HCT116 (cell line): ENCODE measurements at regions not wholly inside any gene's neighbourhood (a gene's known extent, or its start where the extent isn't known, plus 50 kb on each side); places are given as distances from the start of the nearest gene placed in this dataset.
A peak's percentile ranks its signal among the peaks of the same experiment; 100 is the strongest.

Experiments used
- ATAC-seq: fragments of 200-7000 bp; cut with Tn5 transposase; 2 replicates; pipeline ENCODE4 v1.9.1; 2020; ENCODE audit warnings: mild to moderate bottlenecking, moderate library complexity
- BruUV-seq: library from RNA; stranded (reverse); fragments of 400-500 nt; replicated peaks from 2 replicates; lab custom pipeline; 2021; lab: Mats Ljungman, UMichigan
- CTCF ChIA-PET: fragments of 300-600 bp; sonication (Branson Sonifier 250); formaldehyde crosslinking; loops from one replicate; lab custom pipeline; 2021; ENCODE audit warnings: antibody characterized with exemption; lab: Charles Lee
- POLR2A ChIA-PET: fragments of 300-600, 350-600 bp; sonication (Branson Sonifier 250); formaldehyde crosslinking; loops from one replicate; lab custom pipeline; 2021; ENCODE audit warnings: antibody characterized with exemption; lab: Charles Lee
- RAD21 ChIA-PET, 2 experiments: fragments of 300-600 bp; sonication (Branson Sonifier 250); formaldehyde crosslinking; loops; one replicate each; lab custom pipeline; 2023; ENCODE audit warnings: low total read pairs in 2 of 2; ENCODE audit not compliant: uncharacterized antibody in 2 of 2, unreplicated experiment in 2 of 2, low non-redundant PET in 1 of 2; lab: Charles Lee
- DNase-seq: peaks from one replicate; pipeline ENCODE4 v3.0.0-alpha.2; 2010; ENCODE audit warnings: low read depth, low spot score
- H2AFZ ChIP-seq: fragments of 200-600 bp; shearing (Covaris generic), sonication (generic); 2 replicates; pipeline ENCODE4 v1.6.1; 2017; ENCODE audit warnings: low read depth, mixed run types, mixed read lengths, antibody characterized with exemption, low read length; ENCODE audit not compliant: poor library complexity, severe bottlenecking
- H3K27ac ChIP-seq: 2 replicates; pipeline ENCODE4 v1.5.1; 2012; ENCODE audit warnings: low read depth, low read length
- H3K27me3 ChIP-seq: fragments of 200-600 bp; sonication (generic); 2 replicates; pipeline ENCODE4 v1.6.1; 2016; ENCODE audit warnings: mixed run types, low read length, mixed read lengths; ENCODE audit not compliant: insufficient read depth
- H3K36me3 ChIP-seq, 2 experiments: fragments of 200-500 bp in 1 of 2; fragments of 200-600 bp in 1 of 2; sonication (Bioruptor generic) in 1 of 2; sonication (generic) in 1 of 2; 2 replicates each; pipeline versions ENCODE4 v1.5.1 to v1.6.1; 2014 to 2016; ENCODE audit warnings: low read length in 2 of 2, inconsistent platforms in 1 of 2, mixed read lengths in 1 of 2, mixed run types in 1 of 2; ENCODE audit not compliant: insufficient read depth in 2 of 2, control insufficient read depth in 1 of 2
- H3K4me1 ChIP-seq, 2 experiments: fragments of 200-600 bp in 1 of 2; sonication (generic) in 1 of 2; 2 replicates each; pipeline versions ENCODE4 v1.5.1 to v1.6.1; 2012 to 2017; ENCODE audit warnings: low read length in 2 of 2, inconsistent platforms in 1 of 2, mild to moderate bottlenecking in 1 of 2, mixed read lengths in 1 of 2, mixed run types in 1 of 2, moderate library complexity in 1 of 2; ENCODE audit not compliant: insufficient read depth in 2 of 2, control insufficient read depth in 1 of 2
- H3K4me2 ChIP-seq: fragments of 200-600 bp; sonication (generic); 2 replicates; pipeline ENCODE4 v1.6.1; 2017; ENCODE audit warnings: mixed run types, low read length, mixed read lengths
- H3K4me3 ChIP-seq, 2 experiments: fragments of 200-600 bp in 1 of 2; sonication (generic) in 1 of 2; replicated peaks in 1 of 2; 2 replicates each; pipeline ENCODE4 v1.5.1; 2011 to 2016; ENCODE audit warnings: low read length in 2 of 2, control low read depth in 1 of 2, low read depth in 1 of 2, mild to moderate bottlenecking in 1 of 2, mixed read lengths in 1 of 2, mixed run types in 1 of 2
- H3K79me2 ChIP-seq: fragments of 200-600 bp; sonication (generic); 2 replicates; pipeline ENCODE4 v1.6.1; 2017; ENCODE audit warnings: mild to moderate bottlenecking, mixed run types, low read length, moderate library complexity, mixed read lengths; ENCODE audit not compliant: insufficient read depth
- H3K9ac ChIP-seq: fragments of 200-600 bp; sonication (generic); 2 replicates; pipeline ENCODE4 v1.6.1; 2016; ENCODE audit warnings: low read length, mixed read lengths
- H3K9me2 ChIP-seq: fragments of 200-600 bp; sonication (generic), shearing (Covaris generic); 2 replicates; pipeline ENCODE4 v1.6.1; 2017; ENCODE audit warnings: mixed run types, mild to moderate bottlenecking, moderate library complexity; ENCODE audit not compliant: insufficient read depth
- H3K9me3 ChIP-seq, 2 experiments: fragments of 200-500 bp in 1 of 2; fragments of 200-600 bp in 1 of 2; sonication (Bioruptor generic) in 1 of 2; sonication (generic) in 1 of 2; 2 replicates each; pipeline ENCODE4 v1.6.1; 2014 to 2017; ENCODE audit warnings: low read length in 2 of 2, mixed read lengths in 2 of 2, inconsistent platforms in 1 of 2, low read depth in 1 of 2, mild to moderate bottlenecking in 1 of 2, mixed run types in 1 of 2, moderate library complexity in 1 of 2; ENCODE audit not compliant: control insufficient read depth in 1 of 2, insufficient read depth in 1 of 2
- H4K20me1 ChIP-seq: fragments of 200-600 bp; sonication (generic), shearing (Covaris generic); 2 replicates; pipeline ENCODE4 v1.6.1; 2017; ENCODE audit warnings: mixed run types, mild to moderate bottlenecking, moderate library complexity; ENCODE audit not compliant: insufficient read depth
- CBX3 ChIP-seq: IDR thresholded peaks from 2 replicates; pipeline ENCODE4 v1.6.1; 2012; ENCODE audit warnings: low read depth
- EZH2 ChIP-seq: fragments of 200-600 bp; sonication (generic); IDR thresholded peaks from 2 replicates; pipeline ENCODE4 v1.6.1; 2017; ENCODE audit warnings: antibody characterized with exemption, mixed run types
- RAD21 ChIP-seq: IDR thresholded peaks from 2 replicates; pipeline ENCODE4 v1.6.1; 2012; ENCODE audit warnings: low read depth, mild to moderate bottlenecking
- ZNF274 ChIP-seq: fragments of 200-500 bp; sonication (Bioruptor generic); IDR thresholded peaks from 2 replicates; pipeline ENCODE4 v1.6.1; 2014; ENCODE audit warnings: mild to moderate bottlenecking, low read depth, low read length, inconsistent platforms
- intact Hi-C: fragments of 100-400 bp; cut with micrococcal nuclease; formaldehyde crosslinking; loops from 2 replicates; pipeline ENCODE4 v1.10.0; 2022
- TF ChIP-seq, protein P1 (sequence below), 3 experiments: fragments of 200-600 bp in 1 of 3; sonication (generic) in 1 of 3; IDR thresholded peaks in 2 of 3; conservative IDR thresholded peaks in 1 of 3; 2 replicates each; pipeline ENCODE4 v1.5.1; 2012 to 2017; ENCODE audit warnings: low read depth in 2 of 3, low read length in 2 of 3, antibody characterized with exemption in 1 of 3, borderline replicate concordance in 1 of 3, control low read depth in 1 of 3, mild to moderate bottlenecking in 1 of 3, mixed read lengths in 1 of 3, mixed run types in 1 of 3, moderate library complexity in 1 of 3; ENCODE audit not compliant: insufficient read depth in 1 of 3
- TF ChIP-seq, protein P2 (sequence below): IDR thresholded peaks from 2 replicates; pipeline ENCODE4 v1.6.1; 2011; ENCODE audit warnings: mild to moderate bottlenecking, low read length, moderate library complexity; ENCODE audit not compliant: insufficient replicate concordance; ENCODE audit errors: extremely low read depth

DNA sequence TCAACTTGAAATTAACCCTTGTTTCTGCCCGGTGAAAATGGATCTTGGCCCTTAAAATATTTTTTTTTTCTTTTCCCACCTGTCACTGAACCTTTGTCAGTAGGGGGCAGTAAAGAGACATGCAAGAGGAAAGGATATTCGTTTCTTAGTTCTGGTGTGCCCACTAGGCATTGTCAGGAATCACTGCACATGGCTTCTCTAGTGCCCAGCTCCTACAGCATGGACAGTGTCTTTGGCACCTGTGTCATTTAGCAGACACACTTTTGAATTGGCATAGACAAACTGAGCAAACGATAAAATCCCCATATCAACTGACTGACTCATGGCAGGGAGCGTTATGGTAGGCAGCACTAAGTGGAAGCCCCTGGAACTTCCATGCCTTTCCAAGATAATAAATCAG is 1048.1 kb downstream of the BRINP3 start:
- POLR2A ChIA-PET, result no interaction called here
- no peak overlapping the region for H3K27ac ChIP-seq
- peak; percentile 52 for DNase-seq
- TF ChIP-seq CBX3 (no peak), ZNF274 (no peak), RAD21 (peak; percentile 64)
- TF ChIP-seq, protein P1, sequence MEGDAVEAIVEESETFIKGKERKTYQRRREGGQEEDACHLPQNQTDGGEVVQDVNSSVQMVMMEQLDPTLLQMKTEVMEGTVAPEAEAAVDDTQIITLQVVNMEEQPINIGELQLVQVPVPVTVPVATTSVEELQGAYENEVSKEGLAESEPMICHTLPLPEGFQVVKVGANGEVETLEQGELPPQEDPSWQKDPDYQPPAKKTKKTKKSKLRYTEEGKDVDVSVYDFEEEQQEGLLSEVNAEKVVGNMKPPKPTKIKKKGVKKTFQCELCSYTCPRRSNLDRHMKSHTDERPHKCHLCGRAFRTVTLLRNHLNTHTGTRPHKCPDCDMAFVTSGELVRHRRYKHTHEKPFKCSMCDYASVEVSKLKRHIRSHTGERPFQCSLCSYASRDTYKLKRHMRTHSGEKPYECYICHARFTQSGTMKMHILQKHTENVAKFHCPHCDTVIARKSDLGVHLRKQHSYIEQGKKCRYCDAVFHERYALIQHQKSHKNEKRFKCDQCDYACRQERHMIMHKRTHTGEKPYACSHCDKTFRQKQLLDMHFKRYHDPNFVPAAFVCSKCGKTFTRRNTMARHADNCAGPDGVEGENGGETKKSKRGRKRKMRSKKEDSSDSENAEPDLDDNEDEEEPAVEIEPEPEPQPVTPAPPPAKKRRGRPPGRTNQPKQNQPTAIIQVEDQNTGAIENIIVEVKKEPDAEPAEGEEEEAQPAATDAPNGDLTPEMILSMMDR (IDR thresholded peaks at IDR 0.05 in 2 of 3, conservative IDR thresholded peaks at IDR 0.05 in 1 of 3; ENCODE audit: borderline replicate concordance in 1 of 3, insufficient read depth in 1 of 3, low read depth in 2 of 3, low read length in 2 of 3), result peak; percentile 47 to 75 (median 61); a peak in 5 of 6 replicates
- H3K4me2 ChIP-seq, result no peak overlapping the region
- no peaks in the 10 kb centered on the region for H3K9me3 ChIP-seq
- H4K20me1 ChIP-seq, result no peaks in the 10 kb centered on the region
- H3K27me3 ChIP-seq, result no peaks in the 10 kb centered on the region
- intact Hi-C loops, result no loop called here
- H3K4me1 ChIP-seq, result no peaks in the 10 kb centered on the region
- ATAC-seq, result peak; percentile 69
- H3K4me3 ChIP-seq, result no peak overlapping the region
- BruUV-seq, result no TSS peak
- H3K79me2 ChIP-seq, result no peaks in the 10 kb centered on the region
- CTCF ChIA-PET, result interaction anchor here (1.1 kb wide), 1 partner anchor 10 kb away, joined by 3 read pairs; no protein-coding TSS in a partner anchor
- H3K36me3 ChIP-seq, result no peaks in the 10 kb centered on the region
- H3K9me2 ChIP-seq, result no peaks in the 10 kb centered on the region
- no peak overlapping the region for H3K9ac ChIP-seq
- H2AFZ ChIP-seq, result no peak overlapping the region
- RAD21 ChIA-PET, result no interaction called here

GRCh38 chr1:189431447-189431846 is 1046.2 kb downstream of the BRINP3 start:
- intact Hi-C loops, result no loop called here

More at GRCh38 chr1:189431447-189431846, 1046.2 kb downstream of the BRINP3 start:
- POLR2A ChIA-PET, result no interaction called here
- BruUV-seq, result no TSS peak
- no peaks in the 10 kb centered on the region for H3K27me3 ChIP-seq
- CTCF ChIA-PET, result no interaction called here
- no peak overlapping the region for H3K27ac ChIP-seq
- H3K4me2 ChIP-seq, result no peak overlapping the region
- H3K36me3 ChIP-seq, result no peaks in the 10 kb centered on the region
- no peak overlapping the region for H3K9ac ChIP-seq
- H3K9me3 ChIP-seq, result no peaks in the 10 kb centered on the region
- DNase-seq, result no peak
- no peaks in the 10 kb centered on the region for H4K20me1 ChIP-seq
- peak; percentile 4; the same call in 1 of the 2 replicates for TF ChIP-seq RAD21
- TF ChIP-seq, protein P2, sequence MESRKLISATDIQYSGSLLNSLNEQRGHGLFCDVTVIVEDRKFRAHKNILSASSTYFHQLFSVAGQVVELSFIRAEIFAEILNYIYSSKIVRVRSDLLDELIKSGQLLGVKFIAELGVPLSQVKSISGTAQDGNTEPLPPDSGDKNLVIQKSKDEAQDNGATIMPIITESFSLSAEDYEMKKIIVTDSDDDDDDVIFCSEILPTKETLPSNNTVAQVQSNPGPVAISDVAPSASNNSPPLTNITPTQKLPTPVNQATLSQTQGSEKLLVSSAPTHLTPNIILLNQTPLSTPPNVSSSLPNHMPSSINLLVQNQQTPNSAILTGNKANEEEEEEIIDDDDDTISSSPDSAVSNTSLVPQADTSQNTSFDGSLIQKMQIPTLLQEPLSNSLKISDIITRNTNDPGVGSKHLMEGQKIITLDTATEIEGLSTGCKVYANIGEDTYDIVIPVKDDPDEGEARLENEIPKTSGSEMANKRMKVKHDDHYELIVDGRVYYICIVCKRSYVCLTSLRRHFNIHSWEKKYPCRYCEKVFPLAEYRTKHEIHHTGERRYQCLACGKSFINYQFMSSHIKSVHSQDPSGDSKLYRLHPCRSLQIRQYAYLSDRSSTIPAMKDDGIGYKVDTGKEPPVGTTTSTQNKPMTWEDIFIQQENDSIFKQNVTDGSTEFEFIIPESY, result no peak
- no peak for TF ChIP-seq EZH2
- H3K4me3 ChIP-seq, result no peak overlapping the region
- RAD21 ChIA-PET, result no interaction called here
- no peak overlapping the region for H2AFZ ChIP-seq
- no peak for ATAC-seq
- H3K79me2 ChIP-seq, result no peaks in the 10 kb centered on the region
- no peaks in the 10 kb centered on the region for H3K4me1 ChIP-seq
- no peaks in the 10 kb centered on the region for H3K9me2 ChIP-seq
